ENCODE measurements at regions not wholly inside any gene's neighbourhood (a gene's known extent, or its start where the extent isn't known, plus 50 kb on each side); places are given as distances from the start of the nearest gene placed in this dataset.

- no peak for DNase-seq
These were observed 321.2 kb upstream of the FANCL start for GRCh38 chr2:58562276-58562675.

- no peak for DNase-seq
These were observed 319.4 kb upstream of the FANCL start for GRCh38 chr2:58560531-58560930.

- no peak for DNase-seq
These were observed 317.8 kb upstream of the FANCL start for GRCh38 chr2:58558881-58559280.

- no peak for DNase-seq
These were observed 316.1 kb upstream of the FANCL start for GRCh38 chr2:58557176-58557575.

- DNase-seq = no peak
These were observed 312.8 kb upstream of the FANCL start for GRCh38 chr2:58553937-58554336.

- DNase-seq = no peak
These were observed 312.4 kb upstream of the FANCL start for GRCh38 chr2:58553522-58553921.

- DNase-seq = no peak
These were observed 304.5 kb upstream of the FANCL start for GRCh38 chr2:58545300-58546280.

- no peak for DNase-seq
These were observed 302.3 kb upstream of the FANCL start for GRCh38 chr2:58543442-58543841.

- DNase-seq = no peak
These were observed 300.4 kb upstream of the FANCL start for GRCh38 chr2:58541511-58541910.

GRCh38 chr2:58540681-58541080, 299.6 kb upstream of the FANCL start:
- DNase-seq = no peak

- DNase-seq = no peak
These were observed 298.8 kb upstream of the FANCL start for GRCh38 chr2:58539973-58540372.

- DNase-seq = no peak
These were observed 294.9 kb upstream of the FANCL start for GRCh38 chr2:58535990-58536389.

- no peak for DNase-seq
These were observed 294.1 kb upstream of the FANCL start for GRCh38 chr2:58535182-58535581.

- no peak for DNase-seq
These were observed 292.3 kb upstream of the FANCL start for GRCh38 chr2:58533376-58533775.

GRCh38 chr2:58532641-58533040, 291.5 kb upstream of the FANCL start:
- DNase-seq = no peak

- DNase-seq = no peak
These were observed 286.5 kb upstream of the FANCL start for GRCh38 chr2:58527647-58528046.

GRCh38 chr2:58521803-58522554, 280.9 kb upstream of the FANCL start:
- no peak for DNase-seq

- no peak for DNase-seq
These were observed 279.8 kb upstream of the FANCL start for GRCh38 chr2:58520903-58521302.

GRCh38 chr2:58517881-58518280, 276.8 kb upstream of the FANCL start:
- no peak for DNase-seq

- DNase-seq = no peak
These were observed 275.6 kb upstream of the FANCL start for GRCh38 chr2:58516695-58517094.

- no peak for DNase-seq
These were observed 274.9 kb upstream of the FANCL start for GRCh38 chr2:58515827-58516573.

- no peak for DNase-seq
These were observed 273.1 kb upstream of the FANCL start for GRCh38 chr2:58514252-58514651.

- DNase-seq = no peak
These were observed 271.8 kb upstream of the FANCL start for GRCh38 chr2:58512878-58513277.

Measured in T-helper 2 cell (primary cell).